ENCODE measurements at regions not wholly inside any gene's neighbourhood (a gene's known extent, or its start where the extent isn't known, plus 50 kb on each side); places are given as distances from the start of the nearest gene placed in this dataset.

GRCh38 chr14:84882830-84883229, 647.1 kb upstream of the FLRT2 start:
- no peak for ATAC-seq
- no peak for TF ChIP-seq CTCF (IDR thresholded peaks at IDR 0.05)
- Histone ChIP-seq H3K9me3 (ENCODE audit: control insufficient read depth, insufficient read depth, low read length) (peaks cover 12% of the 10 kb centered on the region), H3K36me3 (ENCODE audit: control insufficient read depth, insufficient read depth, low read length) (no peaks in the 10 kb centered on the region), H3K27me3 (ENCODE audit: control insufficient read depth, insufficient read depth, low read length) (no peaks in the 10 kb centered on the region), H3K27ac (ENCODE audit: low read length) (no peak overlapping the region), H3K4me1 (ENCODE audit: control insufficient read depth, insufficient read depth, low read length) (no peaks in the 10 kb centered on the region), H3K4me3 (ENCODE audit: low read length) (no peak overlapping the region)
- intact Hi-C loops (cut with micrococcal nuclease) = no loop called here
- Mint-ChIP-seq H3K4me3 (no peak overlapping the region), H3K4me1 (no peaks in the 10 kb centered on the region), H3K36me3 (no peaks in the 10 kb centered on the region), H3K9me3 (peaks cover 5 to 13% of the 10 kb centered on the region in 2 donors), H3K27ac (no peak overlapping the region), H3K27me3 (ENCODE audit: low read depth in 2 of 2) (no peaks in the 10 kb centered on the region)
- no CpG with 5 or more reads among the region's 1 CpG for WGBS (ENCODE audit: insufficient coverage)
- DNase-seq = no peak

GRCh38 chr14:84885061-84885460, 644.9 kb upstream of the FLRT2 start:
- Mint-ChIP-seq H3K27me3 (ENCODE audit: low read depth in 2 of 2) (no peaks in the 10 kb centered on the region), H3K36me3 (peaks cover 6% of the 10 kb centered on the region), H3K27ac (no peak overlapping the region), H3K4me3 (no peak overlapping the region), H3K9me3 (peaks cover 8 to 23% of the 10 kb centered on the region in 2 donors), H3K4me1 (no peaks in the 10 kb centered on the region)
- intact Hi-C loops (cut with micrococcal nuclease) = no loop called here
- Histone ChIP-seq H3K9me3 (ENCODE audit: control insufficient read depth, insufficient read depth, low read length) (peaks cover 12% of the 10 kb centered on the region), H3K36me3 (ENCODE audit: control insufficient read depth, insufficient read depth, low read length) (no peaks in the 10 kb centered on the region), H3K27me3 (ENCODE audit: control insufficient read depth, insufficient read depth, low read length) (no peaks in the 10 kb centered on the region), H3K4me1 (ENCODE audit: control insufficient read depth, insufficient read depth, low read length) (no peaks in the 10 kb centered on the region), H3K4me3 (ENCODE audit: low read length) (no peak overlapping the region), H3K27ac (ENCODE audit: low read length) (no peak overlapping the region)
- 73% methylated on average over 3 of the region's 3 CpGs for WGBS (ENCODE audit: insufficient coverage)
- DNase-seq (no peak), ATAC-seq (no peak)
- TF ChIP-seq CTCF (IDR thresholded peaks at IDR 0.05) = no peak

DNA sequence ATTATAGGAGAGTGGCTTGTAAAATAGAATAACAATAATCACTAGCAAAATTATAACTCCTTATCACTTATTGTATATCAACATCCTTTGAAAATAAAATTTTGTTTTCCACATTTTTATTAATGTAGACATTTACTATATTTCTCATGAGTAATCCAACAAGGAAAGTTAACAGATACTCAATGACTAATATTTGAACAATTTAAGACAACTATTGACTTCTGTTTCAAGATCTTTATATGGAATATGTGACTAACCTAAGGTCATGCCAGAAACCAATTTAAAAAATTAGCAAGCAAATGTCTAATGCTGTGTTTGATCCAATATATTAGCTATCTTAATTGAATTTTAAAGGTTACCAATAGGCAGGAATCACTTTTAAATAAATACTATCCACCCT, 638.5 kb upstream of the FLRT2 start:
- H3K27ac ChIP-seq (ENCODE audit: low read length) = no peak overlapping the region
- no peak for DNase-seq
- H3K27me3 Mint-ChIP-seq (ENCODE audit: low read depth in 2 of 2) = no peaks in the 10 kb centered on the region
- no peak overlapping the region for H3K4me3 ChIP-seq (ENCODE audit: low read length)
- intact Hi-C loops (cut with micrococcal nuclease) = no loop called here
- H3K4me1 ChIP-seq (ENCODE audit: control insufficient read depth, insufficient read depth, low read length) = no peaks in the 10 kb centered on the region
- H3K27me3 ChIP-seq (ENCODE audit: control insufficient read depth, insufficient read depth, low read length) = no peaks in the 10 kb centered on the region
- H3K4me3 Mint-ChIP-seq = no peak overlapping the region
- no peak for TF ChIP-seq CTCF (IDR thresholded peaks at IDR 0.05)
- peaks cover 6% of the 10 kb centered on the region for H3K36me3 Mint-ChIP-seq
- no peaks in the 10 kb centered on the region for H3K4me1 Mint-ChIP-seq
- H3K27ac Mint-ChIP-seq = no peak overlapping the region
- H3K36me3 ChIP-seq (ENCODE audit: control insufficient read depth, insufficient read depth, low read length) = no peaks in the 10 kb centered on the region
- H3K9me3 ChIP-seq (ENCODE audit: control insufficient read depth, insufficient read depth, low read length) = no peaks in the 10 kb centered on the region
- peaks cover 8 to 17% of the 10 kb centered on the region in 2 donors for H3K9me3 Mint-ChIP-seq
- no peak for ATAC-seq

DNA sequence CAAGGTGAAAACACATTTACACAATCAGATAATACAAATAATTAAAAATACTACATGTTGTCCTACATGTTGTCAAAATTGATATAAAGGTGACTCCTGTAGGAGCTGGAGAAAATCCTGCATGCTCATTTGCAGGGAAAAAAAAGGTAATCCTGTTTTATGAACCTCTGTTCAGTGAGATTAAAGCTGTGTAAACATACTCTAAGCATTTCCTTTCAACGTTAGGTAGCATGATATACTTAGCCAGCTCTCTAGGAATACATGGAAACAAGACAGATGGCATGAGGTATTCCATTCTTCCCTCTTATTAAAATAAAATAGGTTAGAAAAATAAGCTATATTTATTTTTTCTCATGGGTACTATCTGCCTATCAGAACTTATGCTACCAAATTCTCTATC, 635.7 kb upstream of the FLRT2 start:
- Mint-ChIP-seq H3K4me3 (no peak overlapping the region), H3K36me3 (no peaks in the 10 kb centered on the region), H3K27me3 (ENCODE audit: low read depth in 2 of 2) (no peaks in the 10 kb centered on the region), H3K9me3 (peaks cover 6 to 8% of the 10 kb centered on the region in 2 donors), H3K4me1 (no peaks in the 10 kb centered on the region), H3K27ac (no peak overlapping the region)
- WGBS (ENCODE audit: insufficient coverage) = no CpG with 5 or more reads among the region's 1 CpG
- Histone ChIP-seq H3K4me1 (ENCODE audit: control insufficient read depth, insufficient read depth, low read length) (no peaks in the 10 kb centered on the region), H3K9me3 (ENCODE audit: control insufficient read depth, insufficient read depth, low read length) (no peaks in the 10 kb centered on the region), H3K4me3 (ENCODE audit: low read length) (no peak overlapping the region), H3K27ac (ENCODE audit: low read length) (no peak overlapping the region), H3K36me3 (ENCODE audit: control insufficient read depth, insufficient read depth, low read length) (no peaks in the 10 kb centered on the region), H3K27me3 (ENCODE audit: control insufficient read depth, insufficient read depth, low read length) (no peaks in the 10 kb centered on the region)
- ATAC-seq = no peak
- TF ChIP-seq CTCF (IDR thresholded peaks at IDR 0.05) = no peak
- intact Hi-C loops (cut with micrococcal nuclease) = no loop called here
- no peak for DNase-seq

All from natural killer cell (primary cell).